Chondrocyte (in vitro differentiated cells): ENCODE measurements at regions not wholly inside any gene's neighbourhood (a gene's known extent, or its start where the extent isn't known, plus 50 kb on each side); places are given as distances from the start of the nearest gene placed in this dataset.

Experiments
- DNase-seq: peaks from one replicate; pipeline ENCODE4 v3.0.0; 2021; ENCODE audit warnings: mixed read lengths, low spot score
- H3K27ac Mint-ChIP-seq: one replicate; pipeline ENCODE4 v1.8.0; 2021; ENCODE audit warnings: mild to moderate bottlenecking, moderate library complexity, mixed read lengths; ENCODE audit not compliant: unreplicated experiment
- H3K27me3 Mint-ChIP-seq: 2 replicates; pipeline ENCODE4 v1.8.0; 2021; ENCODE audit warnings: low read depth, mixed read lengths
- H3K36me3 Mint-ChIP-seq: 2 replicates; pipeline ENCODE4 v1.8.0; 2021; ENCODE audit warnings: low read depth, mixed read lengths
- H3K4me1 Mint-ChIP-seq: 2 replicates; pipeline ENCODE4 v1.8.0; 2021; ENCODE audit warnings: low read depth, mild to moderate bottlenecking, mixed read lengths
- H3K4me3 Mint-ChIP-seq: one replicate; pipeline ENCODE4 v1.8.0; 2021; ENCODE audit warnings: mild to moderate bottlenecking, moderate library complexity, mixed read lengths; ENCODE audit not compliant: unreplicated experiment
- H3K9me3 Mint-ChIP-seq: 2 replicates; pipeline ENCODE4 v1.8.0; 2021; ENCODE audit warnings: low read depth, mixed read lengths
- CTCF ChIP-seq: fragments of 200-600 bp; sonication (generic); IDR thresholded peaks from 2 replicates; pipeline ENCODE4 v1.5.0; 2021; ENCODE audit warnings: antibody characterized with exemption, mild to moderate bottlenecking, moderate library complexity

GRCh38 chr15:25051399-25052154 lies 96.8 kb downstream of the SNRPN start:
- no peak for DNase-seq
- no peak overlapping the region for H3K27ac Mint-ChIP-seq
- TF ChIP-seq CTCF = no peak
- no peaks in the 10 kb centered on the region for H3K4me1 Mint-ChIP-seq
- peaks cover 94% of the 10 kb centered on the region for H3K9me3 Mint-ChIP-seq
- H3K36me3 Mint-ChIP-seq = peaks cover 92% of the 10 kb centered on the region
- no peak overlapping the region for H3K4me3 Mint-ChIP-seq
- no peaks in the 10 kb centered on the region for H3K27me3 Mint-ChIP-seq

- peak; percentile 52 for DNase-seq
- Mint-ChIP-seq H3K4me1 (no peaks in the 10 kb centered on the region), H3K27me3 (no peaks in the 10 kb centered on the region), H3K4me3 (no peak overlapping the region), H3K27ac (no peak overlapping the region), H3K9me3 (peaks cover 94% of the 10 kb centered on the region), H3K36me3 (peaks cover 94% of the 10 kb centered on the region)
- TF ChIP-seq CTCF = no peak
Measured at GRCh38 chr15:25052191-25052999, 97.6 kb downstream of the SNRPN start.

- Mint-ChIP-seq H3K9me3 (peaks cover 94% of the 10 kb centered on the region), H3K27me3 (no peaks in the 10 kb centered on the region)
Measured at GRCh38 chr15:25053000-25053815, 98.4 kb downstream of the SNRPN start.

GRCh38 chr15:25054329-25054728 lies 99.5 kb downstream of the SNRPN start:
- Mint-ChIP-seq H3K4me3 (no peak overlapping the region), H3K36me3 (peaks cover 96% of the 10 kb centered on the region), H3K27ac (no peak overlapping the region), H3K4me1 (no peaks in the 10 kb centered on the region), H3K27me3 (no peaks in the 10 kb centered on the region), H3K9me3 (peaks cover 97% of the 10 kb centered on the region)
- TF ChIP-seq CTCF = no peak
- peak; percentile 60 for DNase-seq

More at GRCh38 chr15:25053000-25053815, 98.4 kb downstream of the SNRPN start:
- no peak for TF ChIP-seq CTCF
- Mint-ChIP-seq H3K4me1 (no peaks in the 10 kb centered on the region), H3K4me3 (no peak overlapping the region), H3K36me3 (peaks cover 94% of the 10 kb centered on the region), H3K27ac (no peak overlapping the region)
- DNase-seq = no peak

GRCh38 chr15:25054943-25055342 lies 100.2 kb downstream of the SNRPN start:
- Mint-ChIP-seq H3K9me3 (peaks cover 98% of the 10 kb centered on the region), H3K27ac (no peak overlapping the region), H3K4me1 (no peaks in the 10 kb centered on the region), H3K4me3 (no peak overlapping the region), H3K36me3 (peaks cover 96% of the 10 kb centered on the region), H3K27me3 (no peaks in the 10 kb centered on the region)
- DNase-seq = peak; percentile 59
- TF ChIP-seq CTCF = no peak
